MCF 10A (cell line): ENCODE measurements at regions not wholly inside any gene's neighbourhood (a gene's known extent, or its start where the extent isn't known, plus 50 kb on each side); places are given as distances from the start of the nearest gene placed in this dataset.

Source experiments
- BruUV-seq: library from RNA; stranded (reverse); fragments of 400-500 nt; replicated peaks from 2 replicates; lab custom pipeline; 2021; lab: Mats Ljungman, UMichigan
- CTCF ChIA-PET: fragments of 300-600 bp; sonication (Branson Sonifier 250); formaldehyde crosslinking; extraction: SDS; loops from one replicate; lab custom pipeline; 2021; ENCODE audit warnings: antibody characterized with exemption, inconsistent platforms; lab: Yijun Ruan, JAX
- POLR2A ChIA-PET: fragments of 300-600, 350-650 bp; sonication (Branson Sonifier 250); formaldehyde crosslinking; extraction: SDS; loops from one replicate; lab custom pipeline; 2020; ENCODE audit warnings: antibody characterized with exemption, inconsistent platforms; lab: Yijun Ruan, JAX
- DNase-seq: peaks from one replicate; pipeline ENCODE4 v3.0.0-alpha.2; 2018; ENCODE audit not compliant: unreplicated experiment
- H3K27ac Mint-ChIP-seq: one replicate; pipeline ENCODE4 v1.8.0; 2022; ENCODE audit warnings: mild to moderate bottlenecking, low read depth, mixed read lengths; ENCODE audit not compliant: unreplicated experiment
- H3K27me3 Mint-ChIP-seq: one replicate; pipeline ENCODE4 v1.8.0; 2022; ENCODE audit warnings: mixed read lengths; ENCODE audit not compliant: insufficient read depth, unreplicated experiment
- H3K36me3 Mint-ChIP-seq: one replicate; pipeline ENCODE4 v1.8.0; 2022; ENCODE audit warnings: mild to moderate bottlenecking, moderate library complexity, mixed read lengths; ENCODE audit not compliant: insufficient read depth, unreplicated experiment
- H3K4me1 Mint-ChIP-seq: one replicate; pipeline ENCODE4 v1.8.0; 2022; ENCODE audit warnings: mixed read lengths; ENCODE audit not compliant: insufficient read depth, unreplicated experiment
- H3K4me3 Mint-ChIP-seq: one replicate; pipeline ENCODE4 v1.8.0; 2022; ENCODE audit warnings: mild to moderate bottlenecking, moderate library complexity, mixed read lengths; ENCODE audit not compliant: unreplicated experiment
- H3K9me3 Mint-ChIP-seq: one replicate; pipeline ENCODE4 v1.8.0; 2022; ENCODE audit warnings: mixed read lengths; ENCODE audit not compliant: unreplicated experiment
- CTCF ChIP-seq: fragments of 200-600 bp; IDR thresholded peaks from one replicate; pipeline ENCODE4 v1.8.0; 2022; ENCODE audit warnings: antibody characterized with exemption, mild to moderate bottlenecking; ENCODE audit not compliant: unreplicated experiment
- intact Hi-C: fragments of 100-400 bp; cut with micrococcal nuclease; formaldehyde crosslinking; loops from 2 replicates; pipeline ENCODE4 v1.14.1; 2022

- CTCF ChIA-PET: no interaction called here
- intact Hi-C loops: no loop called here
- H3K36me3 Mint-ChIP-seq: peaks cover 5% of the 10 kb centered on the region
Measured at GRCh38 chr13:63540061-63540460, 2124.4 kb upstream of the PCDH20 start.

GRCh38 chr13:63517371-63517770, 2101.7 kb upstream of the PCDH20 start:
- no peaks in the 10 kb centered on the region for H3K9me3 Mint-ChIP-seq
- H3K4me3 Mint-ChIP-seq: no peak overlapping the region
- no peaks in the 10 kb centered on the region for H3K36me3 Mint-ChIP-seq
- ChIA-PET CTCF (no interaction called here), POLR2A (interaction anchor here (0.7 kb wide), 1 partner anchor 386 kb away, joined by 3 read pairs; no protein-coding TSS in a partner anchor)
- no TSS peak for BruUV-seq
- no peak overlapping the region for H3K27ac Mint-ChIP-seq
- H3K27me3 Mint-ChIP-seq: peaks cover 14% of the 10 kb centered on the region
- no peak for DNase-seq
- intact Hi-C loops: no loop called here
- no peaks in the 10 kb centered on the region for H3K4me1 Mint-ChIP-seq
- TF ChIP-seq CTCF: no peak

More at GRCh38 chr13:63540061-63540460, 2124.4 kb upstream of the PCDH20 start:
- TF ChIP-seq CTCF: no peak
- no peak overlapping the region for H3K27ac Mint-ChIP-seq
- H3K27me3 Mint-ChIP-seq: peaks cover 11% of the 10 kb centered on the region
- POLR2A ChIA-PET: no interaction called here
- no peaks in the 10 kb centered on the region for H3K9me3 Mint-ChIP-seq
- no peaks in the 10 kb centered on the region for H3K4me1 Mint-ChIP-seq
- DNase-seq: no peak
- H3K4me3 Mint-ChIP-seq: no peak overlapping the region
- no TSS peak for BruUV-seq

- intact Hi-C loops: no loop called here
- no peak for TF ChIP-seq CTCF
- no peak for DNase-seq
- Mint-ChIP-seq H3K27ac (no peak overlapping the region), H3K27me3 (peaks cover 14% of the 10 kb centered on the region), H3K36me3 (no peaks in the 10 kb centered on the region), H3K4me3 (no peak overlapping the region), H3K9me3 (no peaks in the 10 kb centered on the region), H3K4me1 (no peaks in the 10 kb centered on the region)
- ChIA-PET POLR2A (no interaction called here), CTCF (no interaction called here)
- BruUV-seq: no TSS peak
Measured at GRCh38 chr13:63516124-63516523, 2100.5 kb upstream of the PCDH20 start.

GRCh38 chr13:63514886-63515285, 2099.2 kb upstream of the PCDH20 start:
- CTCF ChIA-PET: no interaction called here
- H3K27me3 Mint-ChIP-seq: peaks cover 7% of the 10 kb centered on the region

More at GRCh38 chr13:63514886-63515285, 2099.2 kb upstream of the PCDH20 start:
- no peaks in the 10 kb centered on the region for H3K9me3 Mint-ChIP-seq
- H3K27ac Mint-ChIP-seq: no peak overlapping the region
- H3K4me1 Mint-ChIP-seq: no peaks in the 10 kb centered on the region
- POLR2A ChIA-PET: no interaction called here
- TF ChIP-seq CTCF: no peak
- no peak overlapping the region for H3K4me3 Mint-ChIP-seq
- no TSS peak for BruUV-seq
- DNase-seq: no peak
- no peaks in the 10 kb centered on the region for H3K36me3 Mint-ChIP-seq
- intact Hi-C loops: no loop called here
